ENCODE measurements at regions not wholly inside any gene's neighbourhood (a gene's known extent, or its start where the extent isn't known, plus 50 kb on each side); places are given as distances from the start of the nearest gene placed in this dataset.
A peak's percentile ranks its signal among the peaks of the same experiment; 100 is the strongest.
"Not testable (repeated sequence)": the region's sequence is repeated elsewhere in the genome, so short reads cannot be mapped to it uniquely, and the experiment has no call there.

DNA sequence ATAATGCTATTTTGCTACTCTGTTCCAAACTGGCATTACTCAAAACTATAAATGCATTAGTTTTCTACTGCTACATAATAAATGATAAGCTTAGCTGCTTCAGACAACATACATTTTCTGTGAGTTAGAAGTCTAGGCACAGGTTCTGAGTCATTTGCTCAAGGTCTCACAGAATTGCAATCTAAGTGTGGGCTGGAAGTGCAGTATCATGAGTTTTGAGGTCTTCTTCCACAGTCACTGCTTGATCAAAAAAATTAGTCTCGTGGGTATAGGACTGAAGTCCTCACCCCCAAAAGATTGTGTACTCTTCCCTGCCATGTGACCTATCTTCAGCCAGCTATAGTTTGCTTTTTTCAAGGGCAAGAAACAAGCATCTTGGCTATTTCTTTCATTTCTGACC, 676.9 kb downstream of the ADCYAP1 start:
- DNase-seq, result no peak

DNA sequence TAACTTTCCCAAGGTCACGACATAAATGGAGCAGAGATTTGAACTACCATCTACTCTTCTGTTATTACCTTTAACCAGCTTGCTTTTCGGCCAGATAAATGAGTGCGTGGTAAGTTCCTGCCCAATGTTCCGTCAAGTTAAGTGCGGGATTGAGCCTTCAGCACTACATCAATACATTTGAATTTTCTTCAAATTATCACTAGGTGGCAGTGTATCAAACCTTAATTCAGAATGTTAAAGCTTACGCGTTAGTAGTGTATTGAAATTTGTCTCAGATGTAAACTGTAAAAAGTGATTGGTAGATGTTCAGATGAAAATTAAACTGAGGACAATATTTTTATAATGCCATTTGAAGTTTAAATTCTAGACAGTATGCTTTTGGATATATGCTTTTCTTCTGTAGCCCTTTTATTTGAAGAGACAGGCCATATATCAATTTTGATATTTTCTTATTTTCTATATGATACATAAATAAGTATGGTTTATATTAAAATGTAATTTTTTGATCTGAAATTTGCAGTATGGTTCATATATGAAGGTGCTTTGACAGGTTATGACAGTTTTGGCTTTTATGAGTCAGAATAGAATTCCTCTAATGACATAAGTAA, 681.3 kb downstream of the ADCYAP1 start:
- peak; percentile 1 to 45 for DNase-seq

DNA sequence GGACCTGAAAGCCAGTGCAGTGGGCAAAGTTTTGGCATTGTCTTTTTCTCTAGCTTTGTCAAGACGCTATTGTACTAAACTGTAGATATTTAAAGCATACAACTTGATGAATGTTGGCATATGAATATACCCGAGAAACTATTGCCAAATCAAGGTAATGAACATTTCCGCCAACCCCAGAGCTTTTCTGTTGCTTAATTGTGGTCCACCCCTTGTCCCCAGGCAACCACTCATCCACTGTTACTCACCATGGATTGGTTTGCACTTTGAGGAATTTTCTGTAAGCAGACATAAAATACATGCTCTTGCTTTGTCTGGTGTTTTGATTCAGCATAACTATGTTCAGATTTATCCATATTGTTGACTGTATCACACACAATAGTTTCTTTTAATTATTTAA, 688.4 kb downstream of the ADCYAP1 start:
- DNase-seq, result no peak

DNA sequence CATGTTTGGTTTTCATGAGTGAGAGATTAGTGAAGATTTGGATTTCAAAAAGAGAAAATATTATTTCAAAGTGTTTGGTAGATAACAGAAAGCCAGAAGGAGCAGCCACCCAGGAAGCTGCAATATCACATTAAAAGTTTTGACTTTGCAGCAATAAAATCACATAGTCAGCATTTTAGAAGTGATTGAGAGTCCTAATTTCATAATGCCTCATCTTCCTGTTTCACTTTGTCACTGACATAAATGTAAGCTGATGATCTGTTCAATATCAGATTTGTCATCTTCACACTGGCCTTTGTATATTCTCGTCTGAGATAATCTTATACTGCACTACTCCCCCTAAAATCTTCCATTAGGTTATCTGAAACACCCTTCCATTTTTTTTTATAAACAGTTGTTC, 690.5 kb downstream of the ADCYAP1 start:
- no peak for DNase-seq

DNA sequence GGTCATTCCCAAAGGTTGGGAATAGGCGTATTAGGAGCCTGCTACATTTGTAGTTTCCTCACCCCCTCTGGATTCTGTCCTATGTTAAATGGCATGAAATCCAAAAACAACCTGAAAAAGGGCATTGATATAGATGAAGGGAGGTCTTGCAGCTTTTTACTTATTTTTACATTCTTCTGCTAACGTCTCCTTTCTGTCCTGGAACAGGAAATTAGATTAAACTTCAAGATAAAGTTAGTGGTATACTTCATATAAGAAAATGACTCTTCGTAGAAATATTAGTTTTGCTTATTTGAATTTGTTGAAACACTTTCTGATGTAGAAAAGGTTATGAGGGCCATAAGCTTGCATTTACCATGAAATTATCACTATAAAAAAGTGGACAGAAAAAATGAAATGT, 694.5 kb downstream of the ADCYAP1 start:
- no peak for DNase-seq

DNA sequence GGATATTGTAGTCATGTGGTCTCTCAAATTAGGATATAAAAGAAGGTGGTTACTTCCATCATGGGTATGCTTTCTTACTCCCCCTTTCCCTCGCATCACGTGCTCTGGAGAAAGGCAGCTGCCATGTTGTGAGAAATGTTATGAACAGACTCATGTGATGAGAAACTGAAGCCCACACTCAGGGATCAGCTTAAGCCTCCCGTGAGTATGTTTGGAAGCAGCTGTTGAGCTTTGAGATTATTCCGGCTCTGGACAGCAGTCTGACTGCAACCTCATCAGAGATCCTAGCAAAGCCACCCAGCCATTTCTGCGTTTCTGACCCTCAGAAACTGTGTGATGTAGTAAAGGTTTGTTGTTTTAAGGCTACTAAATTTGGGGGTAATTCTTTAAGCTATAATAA, 700.1 kb downstream of the ADCYAP1 start:
- DNase-seq, result no peak

DNA sequence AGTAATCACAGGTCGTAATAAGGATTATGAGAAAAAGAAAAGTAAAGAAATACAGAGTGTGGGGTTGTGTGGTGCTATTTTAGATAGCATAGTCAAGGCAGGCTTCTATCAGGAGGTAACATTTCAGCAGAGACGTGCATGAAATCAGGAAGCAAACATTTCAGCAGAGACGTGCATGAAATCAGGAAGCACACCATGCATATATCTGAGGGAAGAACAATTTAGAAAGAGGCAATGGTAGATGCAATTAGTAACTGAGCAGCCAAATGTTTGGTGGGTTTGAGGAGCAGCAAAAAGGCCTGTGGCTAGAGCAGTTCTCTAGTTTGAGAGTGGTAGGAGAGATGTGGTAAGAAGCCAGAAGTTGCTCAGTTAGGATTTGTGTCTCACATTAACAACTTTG, 713.7 kb downstream of the ADCYAP1 start:
- DNase-seq, result no peak

DNA sequence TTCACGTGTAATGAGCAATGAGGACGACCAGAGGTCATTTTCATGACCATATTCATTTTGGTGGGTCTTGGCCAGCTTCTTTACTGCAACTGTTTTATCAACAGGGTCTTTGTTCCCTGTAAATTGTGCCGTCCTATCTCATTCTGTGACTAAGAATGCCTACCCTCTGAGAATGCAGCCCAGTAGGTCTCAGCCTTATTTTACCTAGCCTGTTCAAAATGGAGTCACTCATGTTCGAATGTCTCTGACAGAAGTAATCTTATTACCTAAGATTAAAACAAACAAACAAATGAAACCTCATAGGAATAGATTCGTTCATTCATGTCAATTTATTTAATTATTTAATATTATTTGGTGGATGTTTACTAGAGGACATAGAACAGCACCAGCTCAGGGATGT, 714.8 kb downstream of the ADCYAP1 start:
- DNase-seq, result no peak

DNA sequence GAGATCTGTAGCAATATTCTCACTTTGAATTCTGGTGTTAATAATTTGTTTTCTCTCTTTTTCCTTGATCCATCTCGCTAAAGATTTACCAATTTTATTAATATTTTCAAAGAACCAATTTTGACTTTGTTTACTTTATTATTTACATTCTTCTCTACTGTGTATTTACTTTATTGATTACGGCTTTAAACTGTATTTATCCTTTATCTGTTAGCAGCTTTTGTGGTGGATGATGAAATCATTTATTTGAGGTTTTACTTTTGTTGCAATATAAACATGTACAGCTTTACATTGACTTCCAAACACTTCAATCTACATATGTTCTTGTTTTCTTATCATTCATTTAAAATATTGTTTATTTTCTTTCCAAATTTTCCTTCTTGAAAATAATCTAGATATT, 719.9 kb downstream of the ADCYAP1 start:
- no peak for DNase-seq

DNA sequence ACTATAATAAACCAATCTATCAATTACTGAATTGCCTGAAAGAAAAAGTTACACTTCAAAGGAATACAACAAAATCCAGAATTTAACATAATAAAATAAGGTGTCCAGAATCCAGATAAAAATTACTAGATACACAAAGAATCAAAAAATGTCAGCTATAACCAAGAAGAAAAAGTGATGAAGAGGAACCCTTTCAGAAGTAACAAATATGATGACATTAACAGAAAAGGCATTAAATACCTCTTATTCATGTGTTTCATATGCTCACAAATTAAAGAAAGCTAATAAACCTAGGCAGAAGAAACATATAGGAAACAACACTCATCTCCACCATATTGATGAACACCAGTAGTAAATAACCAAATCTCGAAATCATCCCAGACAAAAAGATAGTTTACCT, 722.8 kb downstream of the ADCYAP1 start:
- DNase-seq, result no peak

DNA sequence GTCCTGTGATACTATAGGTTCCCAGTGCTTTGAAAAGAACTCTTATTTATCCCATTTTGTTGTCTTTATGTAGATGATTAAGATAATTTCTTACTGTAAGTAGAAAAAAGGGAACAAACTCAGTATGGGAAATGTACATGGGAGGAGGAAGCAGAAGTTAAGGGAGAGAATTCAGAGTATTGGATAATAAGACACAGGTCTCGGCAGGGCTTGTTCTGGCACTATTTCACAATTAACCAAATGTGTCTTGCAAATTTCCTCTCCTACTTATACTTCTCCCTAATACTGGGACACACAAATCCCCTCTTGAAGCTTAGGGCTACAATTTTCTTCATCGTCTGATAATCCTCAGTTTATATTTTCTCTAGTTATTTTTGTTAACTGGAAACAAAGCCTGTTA, 744.0 kb downstream of the ADCYAP1 start:
- DNase-seq, result no peak

DNA sequence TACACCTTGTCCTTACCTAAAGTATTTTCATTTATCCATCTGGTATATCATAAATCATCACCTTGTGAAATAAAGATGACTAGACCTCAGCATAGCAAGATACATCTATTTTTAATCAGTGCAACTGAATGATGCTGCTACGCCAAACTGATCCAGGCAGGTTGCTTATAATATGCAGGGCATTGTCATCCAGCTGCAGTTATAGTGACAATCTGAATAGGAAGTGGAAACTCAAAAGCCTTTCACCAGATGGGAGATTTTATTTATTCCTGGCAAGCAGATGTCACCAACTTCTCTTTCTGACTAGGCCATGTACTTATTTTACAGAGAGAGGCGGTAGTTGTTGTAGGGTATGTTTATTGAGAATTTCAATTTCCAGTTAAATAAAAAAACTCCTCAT, 747.3 kb downstream of the ADCYAP1 start:
- DNase-seq, result no peak

DNA sequence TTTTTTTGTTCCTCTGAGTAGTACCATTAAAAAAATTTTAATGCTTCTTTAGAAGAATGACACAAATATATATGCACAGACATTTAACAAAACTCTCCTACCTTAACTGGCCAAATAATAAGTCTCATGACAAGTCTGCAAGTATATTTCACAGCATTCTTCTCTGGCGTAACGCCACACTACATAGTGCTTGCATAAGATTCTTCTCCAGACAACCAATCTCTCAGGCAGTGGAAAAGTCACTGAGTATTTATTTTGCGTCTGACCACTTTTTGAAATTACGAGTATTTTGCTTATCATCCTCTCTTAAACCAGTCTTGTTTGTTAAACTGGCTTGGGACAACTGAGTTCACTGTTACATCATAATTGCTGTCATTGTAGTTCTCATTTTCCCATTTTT, 749.2 kb downstream of the ADCYAP1 start:
- DNase-seq, result no peak

DNA sequence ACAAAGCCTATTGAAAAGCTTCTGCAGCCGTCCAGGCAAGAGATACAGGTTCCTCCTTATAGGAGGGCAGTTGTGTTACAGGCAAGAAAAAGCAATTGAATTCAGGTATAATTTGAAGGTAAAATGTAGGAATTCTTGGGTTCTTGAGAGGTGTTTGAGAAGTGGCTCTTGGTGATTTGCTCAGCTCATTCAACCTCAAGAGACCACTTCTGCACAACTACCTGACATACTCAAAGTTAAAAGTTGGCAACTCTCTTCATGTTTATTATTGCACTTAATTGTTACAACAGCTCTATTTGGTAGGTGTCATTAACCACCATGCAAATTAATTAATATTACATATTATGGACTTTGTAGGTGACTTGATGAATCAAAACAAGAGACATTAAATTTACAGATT, 753.2 kb downstream of the ADCYAP1 start:
- no peak for DNase-seq

DNA sequence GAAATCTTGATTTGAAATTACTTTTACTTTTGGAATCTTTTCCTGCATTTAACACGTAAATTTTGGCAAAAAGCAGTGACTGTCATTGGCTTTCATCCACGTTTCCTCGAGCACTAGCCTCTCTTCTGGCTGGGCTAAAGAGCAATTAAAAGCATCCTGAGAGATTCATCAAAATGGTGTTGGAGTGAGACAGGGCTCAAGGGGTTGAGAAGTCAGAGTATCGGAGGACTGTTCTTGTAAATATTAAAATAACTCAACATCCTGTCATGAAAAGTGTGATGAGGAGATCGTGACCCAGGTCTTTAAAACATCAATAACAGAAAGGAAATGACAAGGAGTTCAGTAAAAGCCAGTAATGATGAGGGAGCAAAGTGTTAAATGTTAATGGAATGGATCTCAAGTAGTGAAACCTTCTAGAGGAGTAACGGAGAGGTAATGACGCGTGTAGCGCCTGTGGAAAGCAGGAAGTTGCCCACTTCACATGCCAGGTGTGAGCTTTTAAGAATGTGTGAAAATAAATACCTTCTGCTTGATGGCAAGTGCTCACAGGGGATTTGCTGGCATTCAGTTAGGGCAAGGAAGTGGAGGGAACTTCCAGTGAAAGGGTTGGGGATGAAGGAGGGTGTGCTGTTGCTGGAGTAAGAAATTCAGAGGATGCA, 754.4 kb downstream of the ADCYAP1 start:
- DNase-seq, result no peak

DNA sequence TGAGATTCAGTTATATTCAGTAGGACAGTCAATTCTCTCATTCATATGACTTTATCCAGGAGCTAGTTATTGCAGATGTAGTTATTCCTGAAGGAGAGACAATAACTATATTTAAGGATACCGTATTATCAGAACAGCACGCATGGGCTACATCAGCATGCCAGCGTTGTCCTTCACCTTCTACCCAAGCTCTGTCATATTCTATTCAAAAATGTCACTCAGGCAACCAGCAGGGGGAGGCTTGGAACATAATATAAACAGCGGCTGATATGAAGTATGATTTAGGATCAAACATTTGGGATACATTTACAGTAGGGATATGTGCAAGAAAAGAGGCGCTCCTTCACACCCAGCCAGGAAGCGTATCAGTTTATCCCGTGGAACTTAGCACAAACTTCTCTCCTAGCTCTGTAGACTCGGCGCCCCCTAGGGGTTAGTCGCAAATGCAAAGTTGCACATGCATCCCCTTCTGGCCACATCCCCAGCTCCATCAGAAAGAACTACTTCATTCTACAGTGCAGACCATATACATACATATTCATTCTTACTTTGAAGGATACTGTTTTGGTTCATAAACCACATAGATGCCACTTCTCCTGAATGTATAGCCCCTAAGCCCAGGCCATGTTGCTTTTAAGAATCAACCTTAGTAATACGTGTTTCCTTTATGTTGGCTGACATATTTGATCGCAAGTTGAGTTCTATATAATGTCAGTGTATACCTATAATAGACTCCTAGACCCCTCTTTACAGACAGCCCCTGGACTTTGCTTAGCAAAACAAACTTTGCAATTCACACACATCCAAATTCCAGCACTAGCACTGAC, 759.4 kb downstream of the ADCYAP1 start:
- peak; percentile 12 to 15 for DNase-seq

DNA sequence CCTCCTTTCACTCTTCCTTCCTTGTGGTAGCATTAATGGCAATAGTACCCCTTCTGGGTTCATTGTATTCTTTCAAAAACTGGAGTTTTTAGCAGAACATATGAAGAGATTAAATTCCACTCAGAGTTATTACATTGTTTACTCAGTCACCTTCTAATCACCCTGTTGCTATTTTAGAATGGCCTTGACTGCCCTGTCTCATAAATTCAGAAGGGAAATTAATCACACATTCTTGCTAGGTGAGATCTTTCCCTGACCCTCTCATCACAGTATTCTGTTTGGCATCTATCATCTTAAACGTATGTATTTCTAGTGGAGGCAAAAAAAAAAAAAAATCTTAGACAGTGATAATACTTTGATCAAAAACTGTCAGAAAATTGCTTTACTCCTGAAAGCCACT, 760.4 kb downstream of the ADCYAP1 start:
- no peak for DNase-seq

DNA sequence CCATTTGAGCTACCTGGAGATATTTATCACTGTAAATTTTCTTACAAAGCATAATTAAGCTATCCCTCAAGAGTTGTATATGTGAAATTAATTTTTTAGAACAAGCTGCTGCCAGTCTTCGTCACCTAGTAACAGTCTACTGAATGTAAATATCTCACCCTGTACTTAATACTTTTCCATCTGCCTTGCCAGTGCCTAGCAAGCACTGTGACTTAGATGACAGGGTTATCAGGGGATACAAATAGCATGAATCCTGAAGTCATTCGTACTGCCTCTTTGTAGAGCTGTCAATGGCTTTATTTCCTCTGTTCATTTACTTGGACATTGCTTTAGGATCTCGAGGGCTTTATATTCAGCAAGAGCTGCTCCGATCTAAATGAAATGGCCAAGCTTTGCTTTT, 763.6 kb downstream of the ADCYAP1 start:
- no peak for DNase-seq

DNA sequence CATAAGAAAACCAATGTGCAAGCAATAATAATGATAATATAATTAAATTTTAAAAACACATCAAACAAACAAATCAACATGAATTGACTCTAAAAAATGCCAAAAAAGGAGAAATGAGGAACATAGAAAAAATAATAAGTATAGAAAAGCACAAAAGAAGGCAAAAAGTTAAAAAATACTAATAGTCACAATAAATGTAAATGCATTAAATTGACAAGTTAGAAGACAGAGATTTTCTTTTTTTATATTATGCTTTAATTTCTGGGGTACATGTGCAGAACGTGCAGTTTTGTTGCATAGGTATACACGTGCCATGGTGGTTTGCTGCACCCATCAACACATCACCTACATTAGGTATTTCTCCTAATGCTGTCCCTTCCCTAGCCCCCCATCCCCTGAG, 767.0 kb downstream of the ADCYAP1 start:
- DNase-seq, result not testable (repeated sequence)

DNA sequence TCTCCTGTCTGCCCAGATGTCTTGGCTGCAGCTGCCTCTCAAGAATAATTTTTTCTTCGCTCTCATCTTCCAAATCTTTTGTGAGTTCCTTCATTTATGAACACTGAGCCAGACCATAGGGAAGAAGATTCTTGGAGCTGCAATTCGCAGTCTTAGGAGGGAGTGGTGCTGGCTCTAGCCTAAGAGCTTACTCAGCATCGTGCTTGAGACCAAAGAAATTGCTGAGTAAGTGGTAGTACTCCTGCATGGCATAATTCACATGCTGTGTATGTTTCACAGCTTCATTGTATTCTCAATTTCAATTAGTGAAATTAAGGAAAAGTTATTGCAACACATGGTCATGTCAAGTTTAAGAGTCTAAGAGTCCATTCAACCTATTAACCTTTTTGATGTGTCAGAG, 771.7 kb downstream of the ADCYAP1 start:
- no peak for DNase-seq

DNA sequence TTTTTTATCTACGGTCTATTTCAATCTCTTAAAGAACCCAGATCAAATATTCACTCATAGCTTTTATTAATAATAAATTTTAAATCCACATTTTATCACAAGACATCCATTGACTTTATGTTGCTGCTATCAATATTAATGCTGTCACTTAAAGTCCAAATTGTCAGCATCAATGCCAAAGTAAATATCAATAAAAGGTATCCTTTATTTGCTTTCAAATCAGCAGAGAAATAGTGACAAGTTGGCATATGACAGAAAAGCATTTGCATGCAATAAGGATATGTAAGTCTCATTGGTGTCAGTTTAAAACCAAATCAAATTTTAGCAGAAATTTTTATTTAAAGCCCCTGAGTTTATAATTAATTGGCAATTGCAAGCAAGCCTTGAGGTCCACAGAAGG, 775.4 kb downstream of the ADCYAP1 start:
- DNase-seq, result no peak

DNA sequence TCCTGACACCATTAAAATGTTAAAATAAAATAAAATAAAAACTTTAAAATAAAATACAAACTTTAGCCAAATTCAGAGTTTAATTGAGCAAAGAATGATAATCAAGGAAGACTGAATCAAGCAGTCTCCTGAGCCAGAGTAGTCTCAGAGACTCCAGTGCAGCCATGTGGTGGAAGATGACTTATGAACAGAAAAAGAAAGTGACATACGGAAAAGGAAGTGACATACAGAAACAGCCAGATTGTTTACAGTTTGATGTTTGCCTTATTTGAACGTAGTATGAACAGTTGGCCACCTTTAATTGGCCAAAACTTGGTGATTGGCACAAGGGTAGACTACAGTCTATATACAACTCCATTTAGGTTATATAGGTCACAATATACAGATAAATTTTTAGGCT, 787.2 kb downstream of the ADCYAP1 start:
- DNase-seq, result no peak

DNA sequence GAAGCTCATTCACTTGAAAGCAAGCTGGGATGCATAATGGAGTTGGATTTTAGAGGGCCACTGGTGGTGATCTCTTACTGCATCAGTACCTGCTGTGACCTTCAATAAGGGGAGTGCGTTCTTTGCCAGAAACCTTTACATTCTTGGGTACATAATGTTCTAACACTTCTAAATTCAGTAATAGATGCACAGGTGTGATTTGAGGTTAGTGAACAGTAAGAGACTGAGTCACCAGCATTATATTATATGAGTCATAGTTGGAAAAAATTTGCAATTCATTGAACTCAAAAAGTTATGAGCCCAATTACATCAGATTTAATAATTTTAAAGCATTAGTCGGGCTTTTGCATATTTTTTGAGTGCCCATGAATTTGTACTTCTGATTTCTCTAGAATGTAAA, 803.3 kb downstream of the ADCYAP1 start:
- no peak for DNase-seq

DNA sequence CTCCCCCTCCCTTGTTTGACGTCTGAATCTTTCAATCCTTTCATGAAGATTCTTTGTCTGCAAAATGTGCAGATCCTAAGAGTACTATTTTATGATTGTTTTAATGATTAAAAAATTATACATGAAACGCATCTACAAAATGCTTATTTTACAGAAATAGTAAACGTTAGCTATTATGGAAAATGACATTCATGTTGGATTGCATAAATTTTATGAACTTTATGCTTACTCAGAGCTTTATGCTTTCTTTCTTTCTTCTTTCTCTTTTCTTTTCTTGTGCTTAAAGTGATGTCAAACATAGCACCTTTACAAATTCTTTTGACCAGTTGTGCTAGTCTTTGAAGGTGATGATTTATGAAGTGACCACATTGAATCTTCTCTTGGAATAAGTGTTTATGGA, 805.4 kb downstream of the ADCYAP1 start:
- no peak for DNase-seq

Data from NCI-H526 (cell line).